Ascending aorta (tissue), 2 donors: ENCODE measurements at regions not wholly inside any gene's neighbourhood (a gene's known extent, or its start where the extent isn't known, plus 50 kb on each side); places are given as distances from the start of the nearest gene placed in this dataset.

Experiments used
- DNase-seq, 2 donors: peaks; one replicate each; pipeline ENCODE4 v3.0.0-alpha.2; 2019; ENCODE audit warnings: low spot score in 2 of 2
- H3K27ac ChIP-seq, 2 donors: fragments of 200-600 bp; sonication (generic); one replicate each; pipeline ENCODE4 v1.5.1; 2016 to 2017; ENCODE audit warnings: mild to moderate bottlenecking in 1 of 2
- H3K27me3 ChIP-seq: fragments of 200-600 bp; sonication (generic); one replicate; pipeline ENCODE4 v1.5.1; 2017
- H3K36me3 ChIP-seq, 2 donors: fragments of 200-600 bp; sonication (generic); one replicate each; pipeline ENCODE4 v1.5.1; 2016
- H3K4me1 ChIP-seq, 2 donors: fragments of 200-600 bp; sonication (generic); one replicate each; pipeline ENCODE4 v1.5.1; 2016 to 2017; ENCODE audit warnings: mild to moderate bottlenecking in 1 of 2
- H3K4me3 ChIP-seq, 2 donors: fragments of 200-600 bp; sonication (generic); one replicate each; pipeline ENCODE4 v1.5.1; 2016 to 2017; ENCODE audit warnings: mild to moderate bottlenecking in 1 of 2
- H3K9me3 ChIP-seq, 2 donors: fragments of 200-600 bp; sonication (generic); one replicate each; pipeline ENCODE4 v1.5.1; 2016
- intact Hi-C: fragments of 100-400 bp; cut with DNase I; formaldehyde crosslinking; loops from one replicate; pipeline ENCODE4 v1.15.1; 2023
- TF ChIP-seq, protein P1 (sequence below), 3 experiments: fragments of 200-600 bp in 2 of 3; fragments of 450-650 bp in 1 of 3; sonication (generic) in 2 of 3; IDR thresholded peaks; one replicate each; pipeline ENCODE4 v1.5.1; 2016 to 2019; ENCODE audit warnings: antibody characterized with exemption in 3 of 3, mild to moderate bottlenecking in 1 of 3, moderate library complexity in 1 of 3

GRCh38 chr17:77741109-77741508 lies 217.4 kb upstream of the TNRC6C start:
- peaks cover 5 to 20% of the 10 kb centered on the region in 2 donors for H3K4me1 ChIP-seq
- H3K27me3 ChIP-seq = no peaks in the 10 kb centered on the region
- peak in 1 of 2 donors; percentile 15 for DNase-seq
- H3K4me3 ChIP-seq = no peak overlapping the region
- TF ChIP-seq, protein P1, sequence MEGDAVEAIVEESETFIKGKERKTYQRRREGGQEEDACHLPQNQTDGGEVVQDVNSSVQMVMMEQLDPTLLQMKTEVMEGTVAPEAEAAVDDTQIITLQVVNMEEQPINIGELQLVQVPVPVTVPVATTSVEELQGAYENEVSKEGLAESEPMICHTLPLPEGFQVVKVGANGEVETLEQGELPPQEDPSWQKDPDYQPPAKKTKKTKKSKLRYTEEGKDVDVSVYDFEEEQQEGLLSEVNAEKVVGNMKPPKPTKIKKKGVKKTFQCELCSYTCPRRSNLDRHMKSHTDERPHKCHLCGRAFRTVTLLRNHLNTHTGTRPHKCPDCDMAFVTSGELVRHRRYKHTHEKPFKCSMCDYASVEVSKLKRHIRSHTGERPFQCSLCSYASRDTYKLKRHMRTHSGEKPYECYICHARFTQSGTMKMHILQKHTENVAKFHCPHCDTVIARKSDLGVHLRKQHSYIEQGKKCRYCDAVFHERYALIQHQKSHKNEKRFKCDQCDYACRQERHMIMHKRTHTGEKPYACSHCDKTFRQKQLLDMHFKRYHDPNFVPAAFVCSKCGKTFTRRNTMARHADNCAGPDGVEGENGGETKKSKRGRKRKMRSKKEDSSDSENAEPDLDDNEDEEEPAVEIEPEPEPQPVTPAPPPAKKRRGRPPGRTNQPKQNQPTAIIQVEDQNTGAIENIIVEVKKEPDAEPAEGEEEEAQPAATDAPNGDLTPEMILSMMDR (IDR thresholded peaks at IDR 0.05) = peak in 1 of 3 experiments; percentile 10
- H3K9me3 ChIP-seq = no peaks in the 10 kb centered on the region
- intact Hi-C loops = no loop called here
- no peak overlapping the region for H3K27ac ChIP-seq
- no peaks in the 10 kb centered on the region for H3K36me3 ChIP-seq

DNA sequence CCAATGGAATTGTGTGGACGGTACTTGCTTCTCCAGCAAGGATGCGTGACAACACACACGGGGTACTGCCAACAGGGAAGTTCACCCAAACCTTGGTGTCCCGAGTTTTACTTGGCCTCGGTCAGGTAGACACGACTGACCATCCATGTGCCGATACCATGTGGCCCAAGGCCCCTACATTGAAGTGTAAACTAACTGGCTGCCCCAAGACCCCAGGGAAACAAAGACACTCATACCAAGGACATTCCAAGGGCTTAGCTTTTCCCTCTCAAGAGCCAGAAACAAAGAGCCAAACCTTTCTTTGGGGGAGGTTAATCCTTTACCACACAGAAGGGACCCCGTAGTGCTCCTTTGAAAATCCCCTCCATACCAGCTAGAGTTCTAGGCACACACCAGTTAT lies 215.9 kb upstream of the TNRC6C start:
- no peak for DNase-seq
- Histone ChIP-seq H3K4me1 (peaks cover 0 to 12% of the 10 kb centered on the region in 2 donors), H3K27ac (no peak overlapping the region), H3K36me3 (no peaks in the 10 kb centered on the region), H3K4me3 (no peak overlapping the region), H3K9me3 (no peaks in the 10 kb centered on the region), H3K27me3 (no peaks in the 10 kb centered on the region)
- TF ChIP-seq, protein P1 (IDR thresholded peaks at IDR 0.05) = no peak
- intact Hi-C loops = no loop called here

- intact Hi-C loops = no loop called here
Observed at GRCh38 chr17:77744066-77744988, 214.2 kb upstream of the TNRC6C start.

DNA sequence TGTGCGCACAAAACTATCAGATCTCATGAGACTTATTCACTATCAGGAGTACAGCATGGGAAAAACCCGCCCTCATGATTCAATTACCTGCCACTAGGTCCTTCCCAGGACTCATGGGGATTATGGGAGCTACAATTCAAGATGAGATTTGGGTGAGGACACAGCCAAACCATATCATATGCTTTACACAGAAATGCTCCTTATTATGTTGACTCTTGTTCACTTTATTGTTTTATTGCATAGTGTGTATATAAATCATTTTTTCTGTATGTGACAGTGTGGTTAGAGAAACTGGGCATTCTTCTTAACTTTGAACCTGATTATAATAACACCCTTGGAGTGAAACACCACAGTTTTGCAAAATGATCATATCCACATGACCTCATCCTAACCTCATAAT lies 212.8 kb upstream of the TNRC6C start:
- H3K36me3 ChIP-seq = no peaks in the 10 kb centered on the region
- intact Hi-C loops = no loop called here

More at GRCh38 chr17:77744066-77744988, 214.2 kb upstream of the TNRC6C start:
- Histone ChIP-seq H3K9me3 (no peaks in the 10 kb centered on the region), H3K27me3 (no peaks in the 10 kb centered on the region), H3K4me3 (no peak overlapping the region), H3K27ac (no peak overlapping the region), H3K36me3 (no peaks in the 10 kb centered on the region), H3K4me1 (peaks cover 0 to under 1% of the 10 kb centered on the region in 2 donors)
- TF ChIP-seq, protein P1 (IDR thresholded peaks at IDR 0.05) = no peak
- DNase-seq = peak in 1 of 2 donors; percentile 61

DNA sequence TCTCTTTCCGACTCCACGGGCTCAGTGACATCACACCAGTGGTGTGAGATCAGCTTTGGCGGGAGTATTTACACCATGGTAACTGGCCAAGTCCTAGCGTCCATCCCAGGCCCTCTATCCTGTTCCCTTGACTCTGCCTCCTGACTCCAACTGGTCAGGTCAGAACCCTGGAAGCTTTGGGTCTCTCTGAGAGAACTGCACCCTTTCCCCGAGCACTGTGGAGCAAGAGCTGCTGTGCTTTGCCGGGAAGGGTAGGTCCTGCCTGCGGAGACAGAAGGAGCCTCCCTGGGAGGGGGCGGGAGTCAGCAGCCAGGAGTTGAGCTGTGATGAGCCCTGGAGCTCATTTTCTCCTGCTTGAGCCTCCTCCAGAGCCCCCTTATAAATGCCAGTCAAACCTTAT lies 212.1 kb upstream of the TNRC6C start:
- Histone ChIP-seq H3K27ac (no peak overlapping the region), H3K9me3 (no peaks in the 10 kb centered on the region), H3K4me3 (no peak overlapping the region), H3K27me3 (no peaks in the 10 kb centered on the region), H3K4me1 (no peaks in the 10 kb centered on the region), H3K36me3 (no peaks in the 10 kb centered on the region)
- TF ChIP-seq, protein P1 (IDR thresholded peaks at IDR 0.05) = no peak
- intact Hi-C loops = no loop called here
- DNase-seq = peak in 1 of 2 donors; percentile 16

More for the DNA sequence above, 212.8 kb upstream of the TNRC6C start:
- no peak overlapping the region for H3K4me3 ChIP-seq
- DNase-seq = no peak
- H3K9me3 ChIP-seq = no peaks in the 10 kb centered on the region
- H3K4me1 ChIP-seq = no peaks in the 10 kb centered on the region
- no peaks in the 10 kb centered on the region for H3K27me3 ChIP-seq
- TF ChIP-seq, protein P1 (IDR thresholded peaks at IDR 0.05) = no peak
- no peak overlapping the region for H3K27ac ChIP-seq
